Sigmoid colon (tissue), 6 donors: ENCODE measurements at regions not wholly inside any gene's neighbourhood (a gene's known extent, or its start where the extent isn't known, plus 50 kb on each side); places are given as distances from the start of the nearest gene placed in this dataset.

ENCODE experiments used
- DNase-seq: peaks from one replicate; pipeline ENCODE4 v3.0.0-alpha.2; 2019
- H3K27ac ChIP-seq, 4 donors: fragments of 200-600 bp; sonication (generic); one replicate each; pipeline ENCODE4 v1.5.1; 2016 to 2019; ENCODE audit warnings: mild to moderate bottlenecking in 1 of 4
- H3K27me3 ChIP-seq, 3 donors: fragments of 200-600 bp; sonication (generic); one replicate each; pipeline ENCODE4 v1.5.1; 2019; ENCODE audit warnings: mild to moderate bottlenecking in 1 of 3
- H3K36me3 ChIP-seq, 4 donors: fragments of 200-600 bp; sonication (generic); one replicate each; pipeline ENCODE4 v1.5.1; 2016 to 2019
- H3K4me1 ChIP-seq, 4 donors: fragments of 200-600 bp; sonication (generic); one replicate each; pipeline ENCODE4 v1.5.1; 2017 to 2019
- H3K4me3 ChIP-seq, 4 donors: fragments of 200-600 bp; sonication (generic); one replicate each; pipeline ENCODE4 v1.5.1; 2017 to 2019; ENCODE audit warnings: mild to moderate bottlenecking in 2 of 4, moderate library complexity in 1 of 4
- H3K9me3 ChIP-seq, 4 donors: fragments of 200-600 bp in 3 of 4; sonication (generic) in 3 of 4; one replicate each; pipeline versions ENCODE4 v1.5.1 to v1.6.1; 2013 to 2019
- EP300 ChIP-seq, 4 donors: sonication (generic); formaldehyde crosslinking; IDR thresholded peaks; one replicate each; pipeline ENCODE4 v1.6.1; 2017; ENCODE audit warnings: antibody characterized with exemption in 4 of 4
- POLR2A ChIP-seq, 2 donors: fragments of 450-650 bp; IDR thresholded peaks; one replicate each; pipeline ENCODE4 v1.6.1; 2016; ENCODE audit warnings: antibody characterized with exemption in 2 of 2, mild to moderate bottlenecking in 2 of 2, moderate library complexity in 2 of 2
- POLR2AphosphoS5 ChIP-seq, 4 donors: sonication (generic); formaldehyde crosslinking; IDR thresholded peaks; one replicate each; pipeline ENCODE4 v1.6.1; 2017; ENCODE audit warnings: antibody characterized with exemption in 4 of 4
- WGBS, 2 donors: extraction: QIAGEN DNeasy Blood & Tissue Kit; methylation state at CpG; one replicate each; pipeline ENCODE4 v1.1.7; 2013; 5-methylcytosine and 5-hydroxymethylcytosine counted together
- intact Hi-C: fragments of 100-400 bp; cut with DNase I; formaldehyde crosslinking; loops from one replicate; pipeline ENCODE4 v1.15.1; 2023
- TF ChIP-seq, protein P1 (sequence below), 4 experiments: fragments of 450-650 bp in 3 of 4; fragments of 200-600 bp in 1 of 4; IDR thresholded peaks; one replicate each; pipeline ENCODE4 v1.5.1; 2016 to 2019; ENCODE audit warnings: antibody characterized with exemption in 4 of 4, mild to moderate bottlenecking in 3 of 4, moderate library complexity in 2 of 4
- donor health status: healthy with polysubstance abuse.
- donor health status: healthy.

GRCh38 chr15:46110755-46111154, 475.9 kb downstream of the SQOR start:
- TF ChIP-seq POLR2A (IDR thresholded peaks at IDR 0.05) (no peak), POLR2AphosphoS5 (IDR thresholded peaks at IDR 0.05) (no peak), EP300 (IDR thresholded peaks at IDR 0.05) (no peak)
- TF ChIP-seq, protein P1, sequence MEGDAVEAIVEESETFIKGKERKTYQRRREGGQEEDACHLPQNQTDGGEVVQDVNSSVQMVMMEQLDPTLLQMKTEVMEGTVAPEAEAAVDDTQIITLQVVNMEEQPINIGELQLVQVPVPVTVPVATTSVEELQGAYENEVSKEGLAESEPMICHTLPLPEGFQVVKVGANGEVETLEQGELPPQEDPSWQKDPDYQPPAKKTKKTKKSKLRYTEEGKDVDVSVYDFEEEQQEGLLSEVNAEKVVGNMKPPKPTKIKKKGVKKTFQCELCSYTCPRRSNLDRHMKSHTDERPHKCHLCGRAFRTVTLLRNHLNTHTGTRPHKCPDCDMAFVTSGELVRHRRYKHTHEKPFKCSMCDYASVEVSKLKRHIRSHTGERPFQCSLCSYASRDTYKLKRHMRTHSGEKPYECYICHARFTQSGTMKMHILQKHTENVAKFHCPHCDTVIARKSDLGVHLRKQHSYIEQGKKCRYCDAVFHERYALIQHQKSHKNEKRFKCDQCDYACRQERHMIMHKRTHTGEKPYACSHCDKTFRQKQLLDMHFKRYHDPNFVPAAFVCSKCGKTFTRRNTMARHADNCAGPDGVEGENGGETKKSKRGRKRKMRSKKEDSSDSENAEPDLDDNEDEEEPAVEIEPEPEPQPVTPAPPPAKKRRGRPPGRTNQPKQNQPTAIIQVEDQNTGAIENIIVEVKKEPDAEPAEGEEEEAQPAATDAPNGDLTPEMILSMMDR (IDR thresholded peaks at IDR 0.05): no peak
- no peak for DNase-seq
- intact Hi-C loops: no loop called here
- Histone ChIP-seq H3K4me1 (no peaks in the 10 kb centered on the region), H3K36me3 (no peaks in the 10 kb centered on the region), H3K27ac (no peak overlapping the region), H3K27me3 (no peaks in the 10 kb centered on the region), H3K9me3 (no peaks in the 10 kb centered on the region), H3K4me3 (no peak overlapping the region)
- 70 to 80% methylated on average over 2 of the region's 2 CpGs for WGBS, 2 donors

GRCh38 chr15:46111730-46112129, 476.9 kb downstream of the SQOR start:
- Histone ChIP-seq H3K9me3 (no peaks in the 10 kb centered on the region), H3K27ac (no peak overlapping the region), H3K4me3 (no peak overlapping the region), H3K36me3 (no peaks in the 10 kb centered on the region), H3K4me1 (no peaks in the 10 kb centered on the region), H3K27me3 (no peaks in the 10 kb centered on the region)
- intact Hi-C loops: no loop called here
- DNase-seq: no peak
- TF ChIP-seq POLR2AphosphoS5 (IDR thresholded peaks at IDR 0.05) (no peak), POLR2A (IDR thresholded peaks at IDR 0.05) (no peak), EP300 (IDR thresholded peaks at IDR 0.05) (no peak)
- TF ChIP-seq, protein P1 (IDR thresholded peaks at IDR 0.05): no peak
- 61 to 72% methylated on average over 3 of the region's 3 CpGs for WGBS, 2 donors

GRCh38 chr15:46117071-46117470, 482.2 kb downstream of the SQOR start:
- H3K9me3 ChIP-seq: peaks cover 0 to 3% (median 0%) of the 10 kb centered on the region in 4 donors
- H3K27ac ChIP-seq: no peak overlapping the region
- no peaks in the 10 kb centered on the region for H3K36me3 ChIP-seq
- H3K27me3 ChIP-seq: no peaks in the 10 kb centered on the region
- no peak for DNase-seq
- intact Hi-C loops: no loop called here
- TF ChIP-seq, protein P1 (IDR thresholded peaks at IDR 0.05): no peak
- TF ChIP-seq POLR2AphosphoS5 (IDR thresholded peaks at IDR 0.05) (no peak), POLR2A (IDR thresholded peaks at IDR 0.05) (no peak), EP300 (IDR thresholded peaks at IDR 0.05) (no peak)
- H3K4me1 ChIP-seq: no peaks in the 10 kb centered on the region
- no peak overlapping the region for H3K4me3 ChIP-seq

DNA sequence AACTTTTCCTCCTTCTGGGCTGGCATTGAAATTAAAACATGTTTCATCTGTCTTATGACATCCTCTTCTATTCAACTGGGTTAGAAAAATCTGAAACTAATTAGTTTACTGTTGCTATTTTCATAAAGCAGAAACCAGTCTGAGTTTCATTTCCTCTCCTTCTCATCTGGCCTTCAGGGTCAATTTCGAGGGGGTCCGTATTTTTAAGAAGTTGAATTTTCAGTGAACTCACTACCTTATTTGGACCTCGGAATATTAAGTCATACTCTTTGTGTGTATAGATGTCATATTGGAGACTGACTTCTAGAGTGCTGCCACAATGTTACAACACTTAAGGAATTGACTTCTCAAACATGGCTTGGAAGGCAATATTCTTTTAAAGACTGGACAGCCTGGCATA, 485.9 kb downstream of the SQOR start:
- Histone ChIP-seq H3K9me3 (peaks cover 0 to 9% (median 0%) of the 10 kb centered on the region in 4 donors), H3K4me1 (no peaks in the 10 kb centered on the region), H3K4me3 (no peak overlapping the region), H3K27ac (no peak overlapping the region), H3K36me3 (no peaks in the 10 kb centered on the region), H3K27me3 (no peaks in the 10 kb centered on the region)
- 90 to 91% methylated on average over 3 of the region's 3 CpGs for WGBS, 2 donors
- intact Hi-C loops: no loop called here
- no peak for TF ChIP-seq POLR2A (IDR thresholded peaks at IDR 0.05)
- no peak for DNase-seq

DNA sequence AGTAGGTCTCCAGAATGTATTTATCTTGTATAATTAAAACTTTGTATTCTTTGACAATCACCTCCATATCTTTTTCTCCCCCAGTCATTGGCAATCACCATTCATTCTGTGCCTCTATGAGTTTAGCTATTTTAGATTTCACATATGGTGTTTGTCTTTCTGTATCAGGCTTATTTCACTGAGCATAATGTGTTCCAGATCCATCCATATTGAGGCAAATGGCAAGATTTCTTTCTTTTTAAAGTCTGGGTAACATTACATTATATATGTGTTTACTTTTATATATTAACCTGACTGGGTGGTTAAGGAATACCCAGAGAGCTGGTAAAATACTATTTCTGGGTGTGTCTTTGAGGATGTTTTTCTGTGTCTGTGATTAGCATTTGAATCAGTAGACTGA, 486.6 kb downstream of the SQOR start:
- TF ChIP-seq, protein P1 (IDR thresholded peaks at IDR 0.05): no peak
- TF ChIP-seq POLR2A (IDR thresholded peaks at IDR 0.05) (no peak), EP300 (IDR thresholded peaks at IDR 0.05) (no peak), POLR2AphosphoS5 (IDR thresholded peaks at IDR 0.05) (no peak)
- Histone ChIP-seq H3K27me3 (no peaks in the 10 kb centered on the region), H3K27ac (no peak overlapping the region), H3K36me3 (no peaks in the 10 kb centered on the region), H3K9me3 (peaks cover 0 to 9% (median 0%) of the 10 kb centered on the region in 4 donors), H3K4me3 (no peak overlapping the region), H3K4me1 (no peaks in the 10 kb centered on the region)
- intact Hi-C loops: no loop called here
- DNase-seq: no peak
